Caki2 (cell line): ENCODE measurements at regions not wholly inside any gene's neighbourhood (a gene's known extent, or its start where the extent isn't known, plus 50 kb on each side); places are given as distances from the start of the nearest gene placed in this dataset.
A peak's percentile ranks its signal among the peaks of the same experiment; 100 is the strongest.

Source experiments
- DNase-seq: peaks from one replicate; pipeline ENCODE4 v3.0.0-alpha.2; 2015; ENCODE audit warnings: low read depth
- in situ Hi-C: cut with HindIII; loops from 2 replicates; pipeline ENCODE4 v1.10.0; 2016; ENCODE audit warnings: low sequenced_read_pairs, low pct_unique_long_range_greater_than_20kb, mixed read lengths

- in situ Hi-C loops, result no loop called here
These were observed 647.1 kb downstream of the GALR1 start for GRCh38 chr18:77896586-77897252.

DNA sequence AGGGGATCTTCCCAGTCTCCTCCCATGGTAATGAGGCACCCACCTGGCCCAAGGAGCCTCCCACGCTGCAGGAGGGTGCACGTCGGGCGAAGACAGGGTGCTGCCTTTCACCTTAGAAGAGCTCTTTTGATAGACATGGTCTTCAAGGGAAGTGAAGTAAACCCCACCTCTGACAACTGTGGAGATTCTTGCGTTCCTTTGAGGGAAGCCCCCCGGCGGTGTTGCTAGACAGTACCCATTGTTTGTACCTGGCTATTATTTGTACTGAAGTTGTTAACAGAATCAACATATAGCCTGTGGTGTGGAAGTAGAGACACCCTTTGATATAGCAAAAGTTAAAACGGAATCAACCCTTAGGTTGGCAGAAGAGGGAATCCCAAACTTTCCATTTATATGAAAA lies 648.0 kb downstream of the GALR1 start:
- DNase-seq, result no peak

More at GRCh38 chr18:77896586-77897252, 647.1 kb downstream of the GALR1 start:
- DNase-seq, result no peak

DNA sequence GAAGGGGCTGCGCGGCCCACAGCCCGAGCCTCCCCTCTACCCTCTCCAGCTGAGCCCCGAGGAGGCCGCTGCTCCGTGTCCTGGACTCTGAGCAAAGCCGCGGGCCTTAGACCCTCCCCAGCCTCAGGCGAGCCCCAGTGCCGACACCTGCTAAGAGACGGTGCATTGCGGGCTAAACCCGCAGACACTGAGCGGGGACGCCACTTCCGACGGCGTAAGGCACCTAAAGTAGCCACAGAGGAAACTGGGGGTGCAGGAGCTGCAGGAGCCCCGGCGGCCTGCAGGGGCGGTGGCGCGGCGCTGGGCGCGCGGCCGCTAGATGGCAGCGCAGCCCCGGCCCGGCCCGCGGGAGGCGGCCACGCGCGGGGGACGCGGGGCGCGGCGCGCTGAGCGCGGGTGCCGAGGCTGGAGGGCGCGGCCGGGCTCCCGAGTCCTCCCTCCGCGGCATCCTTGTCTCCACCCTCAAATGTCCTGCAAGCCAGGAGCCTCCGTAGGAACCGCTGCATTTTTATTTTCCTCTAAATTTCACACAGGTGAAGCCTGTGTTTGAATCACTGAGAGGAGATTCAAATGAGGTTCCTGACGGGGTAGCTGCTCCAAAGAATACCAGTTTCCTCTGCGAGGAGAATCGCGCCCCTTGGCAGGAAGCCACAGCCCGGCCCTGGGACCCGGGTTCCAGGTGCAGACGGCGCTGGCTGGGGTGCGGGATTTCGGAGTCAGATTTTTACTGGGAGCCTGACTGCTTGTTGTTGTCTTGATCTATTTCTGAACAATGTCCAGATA lies 650.5 kb downstream of the GALR1 start:
- peak; percentile 21 for DNase-seq
- in situ Hi-C loops, result no loop called here

More for the DNA sequence above, 648.0 kb downstream of the GALR1 start:
- in situ Hi-C loops, result no loop called here

DNA sequence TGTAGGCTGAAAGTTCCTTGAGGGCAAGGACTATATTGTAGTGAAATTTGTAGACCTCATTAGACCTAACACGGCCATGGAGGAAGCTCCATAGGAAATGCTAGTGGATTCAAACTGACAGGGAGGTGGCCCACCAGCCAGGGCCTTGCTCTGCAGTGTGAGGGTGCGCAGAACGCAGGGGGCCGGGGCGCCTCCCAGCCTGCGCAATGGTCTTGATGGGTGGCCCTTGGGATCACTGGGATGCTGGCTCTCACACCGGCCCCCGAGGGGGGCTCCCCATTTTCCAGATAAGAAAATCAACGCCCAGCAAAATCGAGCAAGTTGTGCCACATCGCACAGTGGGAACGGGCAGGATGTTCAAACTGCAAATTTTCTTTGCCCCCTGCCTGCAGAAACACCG lies 655.4 kb downstream of the GALR1 start:
- in situ Hi-C loops, result no loop called here
- no peak for DNase-seq

- DNase-seq, result no peak
- in situ Hi-C loops, result no loop called here
These were observed 655.9 kb downstream of the GALR1 start for GRCh38 chr18:77905449-77906055.

DNA sequence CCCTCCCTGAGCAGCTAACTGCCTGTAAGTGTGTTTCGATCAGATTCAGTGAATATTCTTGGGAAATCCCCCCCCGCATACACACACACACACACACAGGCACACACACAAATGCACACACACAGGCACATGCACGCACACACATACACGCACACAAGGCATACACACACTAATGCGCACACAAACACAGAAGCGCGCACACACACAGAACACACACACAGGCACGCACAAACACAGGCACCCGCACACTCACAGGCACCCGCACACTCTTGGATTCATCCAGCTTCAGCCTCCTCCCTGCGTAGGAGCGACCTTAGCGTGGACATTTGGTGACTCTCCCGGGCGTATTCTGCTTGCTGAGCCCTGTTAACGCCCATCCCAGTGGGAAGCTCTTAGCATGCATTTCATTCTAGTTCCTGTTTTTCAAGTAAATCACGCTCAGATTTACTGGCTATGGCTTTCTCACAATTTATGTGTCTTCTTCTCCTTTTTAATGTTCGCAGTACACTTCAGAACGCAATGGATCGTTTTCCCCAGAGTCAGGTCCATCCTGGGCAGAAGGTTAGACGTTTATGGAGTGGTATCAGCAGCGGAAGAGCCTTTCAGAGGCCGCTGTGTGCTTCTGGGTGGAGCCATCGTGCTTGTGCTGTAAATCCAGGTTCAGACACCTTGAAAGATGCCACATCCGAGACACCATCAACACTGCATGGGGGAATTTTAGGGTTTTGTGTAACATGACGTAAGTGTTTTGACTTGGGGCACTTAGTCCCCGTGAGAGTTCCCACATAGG lies 656.6 kb downstream of the GALR1 start:
- in situ Hi-C loops, result no loop called here
- no peak for DNase-seq

GRCh38 chr18:77910347-77910746 lies 660.7 kb downstream of the GALR1 start:
- in situ Hi-C loops, result no loop called here
- DNase-seq, result no peak

DNA sequence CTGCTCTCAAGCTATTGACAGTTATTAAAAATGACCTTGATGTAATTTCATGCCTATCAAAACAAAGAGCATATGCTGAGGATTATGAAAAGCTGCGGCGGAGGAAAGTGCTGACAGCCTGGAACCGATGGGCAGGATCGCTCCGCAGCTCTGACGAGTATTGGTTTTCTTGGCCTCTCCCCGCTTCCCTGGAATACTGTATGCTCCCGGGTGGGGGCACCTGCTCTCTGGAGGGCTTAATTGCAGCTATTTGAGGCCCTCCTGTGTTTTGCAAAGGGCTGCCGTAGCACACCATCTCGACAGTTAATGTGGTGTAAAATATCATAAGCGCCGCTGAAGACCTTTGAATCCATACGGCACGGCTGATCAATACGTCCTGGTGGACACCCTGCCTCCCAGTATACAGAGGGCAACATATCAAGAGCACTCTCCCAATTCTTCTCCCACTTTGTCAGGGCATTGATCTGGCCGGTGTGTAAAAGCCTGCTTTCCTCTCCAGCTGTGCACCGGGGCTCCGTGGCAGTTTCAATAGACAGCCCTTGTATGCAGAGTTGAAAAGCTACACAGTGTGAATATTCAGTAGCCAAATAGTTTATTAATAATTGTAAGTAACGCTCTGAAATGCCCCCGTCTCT lies 662.4 kb downstream of the GALR1 start:
- in situ Hi-C loops, result no loop called here
- DNase-seq, result no peak

DNA sequence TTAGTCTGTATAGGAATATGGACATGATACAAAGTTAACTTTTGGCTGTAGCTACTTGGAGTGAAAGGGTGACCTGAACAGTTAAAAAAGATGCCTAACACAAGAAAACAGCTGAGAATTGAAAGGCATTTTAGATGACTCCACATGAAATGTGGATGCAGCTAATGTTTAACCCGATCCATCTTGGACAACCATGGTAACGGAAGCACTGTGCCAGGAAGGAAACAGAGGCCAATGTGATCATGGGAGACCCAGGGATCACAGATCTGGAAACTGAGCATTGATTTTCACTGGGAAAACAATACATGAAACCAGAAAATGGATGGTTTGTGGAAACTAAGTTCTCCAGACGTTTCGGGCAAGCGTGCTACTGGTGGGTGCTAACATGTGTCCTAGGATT lies 669.1 kb downstream of the GALR1 start:
- in situ Hi-C loops, result no loop called here
- no peak for DNase-seq

GRCh38 chr18:77919923-77920322 lies 670.3 kb downstream of the GALR1 start:
- DNase-seq, result no peak
- in situ Hi-C loops, result no loop called here

DNA sequence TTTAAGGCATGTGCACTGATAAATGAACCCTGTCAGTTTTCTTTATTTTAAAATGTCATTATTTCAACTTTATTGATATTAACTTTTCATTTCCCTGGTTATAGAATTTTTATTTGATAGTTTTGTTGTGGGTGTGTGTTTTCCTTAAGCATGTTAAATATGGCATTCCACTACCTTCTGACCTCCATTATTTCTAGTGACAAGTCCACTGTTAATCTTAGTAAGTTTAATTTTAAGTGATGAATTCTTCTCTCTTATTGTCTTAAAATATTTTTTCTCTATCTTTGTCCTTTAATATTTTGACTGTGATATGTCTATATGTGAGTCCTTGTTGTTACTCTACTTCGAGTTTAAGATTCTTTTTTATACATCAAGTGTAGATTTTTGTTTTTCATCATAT lies 685.7 kb downstream of the GALR1 start:
- DNase-seq, result no peak
- in situ Hi-C loops, result no loop called here

DNA sequence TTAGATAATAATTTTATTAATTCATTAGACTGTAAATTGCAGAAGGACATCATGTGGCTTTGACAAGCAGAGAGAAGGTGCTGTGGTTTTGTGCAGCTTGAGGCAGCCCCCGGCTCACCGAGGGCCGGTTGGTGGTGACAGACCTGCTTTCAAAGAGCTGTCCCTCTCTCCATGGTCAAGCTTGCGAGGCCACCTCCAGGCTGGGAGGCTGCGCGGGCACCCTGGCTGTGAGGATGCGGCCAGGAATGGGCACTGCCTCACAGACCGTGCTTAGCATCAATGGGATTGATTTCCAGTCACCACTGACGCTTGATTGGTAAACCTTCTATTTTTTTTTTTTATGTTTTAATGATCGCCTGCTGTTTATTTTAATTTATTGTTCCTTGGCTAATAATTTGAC lies 690.9 kb downstream of the GALR1 start:
- in situ Hi-C loops, result no loop called here
- no peak for DNase-seq

- DNase-seq, result no peak
- in situ Hi-C loops, result no loop called here
These were observed 694.9 kb downstream of the GALR1 start for GRCh38 chr18:77944533-77944932.

DNA sequence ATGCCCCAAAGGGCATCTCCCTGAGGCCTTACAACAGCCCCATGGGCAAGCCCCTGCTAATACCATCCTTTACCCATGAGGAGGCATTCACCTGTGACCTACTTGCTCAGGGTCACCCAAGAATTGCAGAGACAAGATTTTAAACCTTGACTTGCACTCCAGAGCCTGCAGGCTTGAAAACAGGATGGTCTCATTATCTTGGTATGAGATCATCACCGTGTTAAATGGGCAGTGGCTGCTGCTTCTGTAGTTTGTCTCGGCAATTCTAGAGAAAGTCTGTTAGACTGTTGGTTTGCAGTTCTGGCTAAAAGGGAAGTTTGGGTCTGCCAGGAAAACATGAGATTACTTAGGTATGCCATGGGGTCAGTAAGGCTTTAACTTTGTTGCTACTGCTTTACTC lies 698.9 kb downstream of the GALR1 start:
- in situ Hi-C loops, result no loop called here
- DNase-seq, result no peak

DNA sequence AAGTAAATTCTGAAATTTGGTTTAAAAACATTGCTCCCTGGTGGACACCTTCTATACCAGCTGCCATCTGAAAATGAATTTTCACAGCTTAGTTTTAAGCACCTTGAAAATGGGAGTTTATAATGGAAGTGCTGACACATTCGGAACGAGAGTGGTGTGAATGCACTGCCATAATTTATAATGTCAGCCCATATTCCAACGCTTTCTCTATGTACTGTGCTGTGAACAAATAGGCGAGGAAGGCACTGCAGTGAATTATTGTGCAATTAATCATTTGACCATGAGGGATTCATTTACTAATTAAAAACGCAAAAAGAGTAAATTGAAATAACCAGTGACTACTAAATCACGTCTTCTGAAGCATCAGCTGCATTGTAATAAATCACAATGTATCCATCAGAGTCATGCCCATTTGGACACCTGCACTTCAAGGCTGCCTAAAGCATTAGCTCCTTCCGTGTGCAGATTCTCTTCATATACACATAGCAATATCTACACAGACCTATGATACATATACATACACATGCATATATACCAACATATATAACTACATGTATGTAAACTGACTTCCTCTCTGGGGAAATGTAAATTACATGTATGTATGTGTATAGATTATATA lies 699.8 kb downstream of the GALR1 start:
- in situ Hi-C loops, result no loop called here
- no peak for DNase-seq

DNA sequence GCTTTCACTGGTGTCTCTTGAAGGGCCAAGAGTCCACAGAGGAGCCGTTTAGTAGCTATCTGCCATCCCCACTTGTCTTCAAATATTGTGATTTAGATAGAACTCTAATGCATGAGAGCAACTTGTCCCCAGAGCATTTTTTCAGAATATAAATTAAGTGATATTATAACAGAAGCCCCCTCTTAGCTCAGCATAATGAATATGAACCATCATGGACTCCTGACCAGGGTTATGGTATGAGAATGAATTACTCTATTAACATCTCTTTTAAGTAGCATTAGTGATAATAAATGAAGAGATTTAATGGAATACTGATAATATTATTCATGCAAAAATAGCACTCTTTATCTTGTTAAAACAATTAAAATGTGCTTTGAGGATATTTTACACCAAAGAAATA lies 709.6 kb downstream of the GALR1 start:
- DNase-seq, result no peak
- in situ Hi-C loops, result no loop called here

DNA sequence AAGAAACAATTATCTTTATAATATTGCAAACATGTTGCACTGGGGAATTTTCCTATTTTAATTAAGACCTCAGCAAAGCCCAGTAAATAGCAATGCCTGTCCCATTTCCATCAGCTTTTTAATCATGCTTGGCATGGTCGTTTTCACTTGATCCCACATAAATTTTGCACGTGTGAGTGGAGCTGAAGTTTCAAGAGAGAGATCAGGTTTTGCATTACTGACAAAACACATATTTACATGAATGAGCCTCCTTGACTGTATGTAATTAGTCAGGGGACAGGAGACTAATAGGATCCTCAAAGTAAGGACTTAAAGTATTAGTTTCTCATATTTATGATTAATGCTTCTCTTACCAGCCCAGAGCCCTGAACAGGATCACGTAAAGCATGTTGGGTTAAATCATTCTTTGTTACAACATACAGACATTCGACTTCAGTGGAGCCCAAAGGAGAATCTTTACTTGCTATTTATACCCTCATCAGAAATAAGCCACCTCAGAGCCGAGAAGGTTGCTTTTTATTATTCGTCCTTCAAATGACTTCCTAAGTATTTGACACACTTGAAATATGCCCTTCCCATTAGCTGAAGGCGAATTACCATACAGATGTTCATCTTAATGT lies 711.3 kb downstream of the GALR1 start:
- DNase-seq, result no peak
- in situ Hi-C loops, result no loop called here

DNA sequence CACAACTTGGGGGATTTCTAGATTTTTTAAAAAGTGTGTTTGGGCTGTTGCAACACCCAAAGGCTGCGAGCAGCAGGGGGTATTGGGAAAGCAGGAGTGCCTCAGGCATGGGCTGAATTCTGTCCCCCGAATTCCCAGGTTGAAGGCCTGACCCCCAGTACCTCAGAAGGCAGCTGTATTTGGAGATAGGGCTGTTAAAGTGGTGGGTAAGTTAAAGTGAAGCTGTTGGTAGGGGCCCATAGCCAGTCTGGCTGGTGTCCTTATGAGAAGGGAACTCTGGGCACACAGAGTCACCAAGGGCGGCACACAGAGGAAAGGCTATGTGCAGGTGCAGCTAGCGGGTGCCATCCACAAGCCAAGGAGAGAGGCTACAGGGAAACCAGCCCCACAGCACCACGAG lies 717.4 kb downstream of the GALR1 start:
- in situ Hi-C loops, result no loop called here
- DNase-seq, result no peak
